ENCODE measurements at regions not wholly inside any gene's neighbourhood (a gene's known extent, or its start where the extent isn't known, plus 50 kb on each side); places are given as distances from the start of the nearest gene placed in this dataset.

- Histone ChIP-seq H3K4me1 (no peaks in the 10 kb centered on the region), H3K27ac (no peak overlapping the region), H3K4me3 (no peak overlapping the region), H3K9me3 (no peaks in the 10 kb centered on the region), H3K36me3 (no peaks in the 10 kb centered on the region), H3K27me3 (no peaks in the 10 kb centered on the region)
- intact Hi-C loops (cut with DNase I): no loop called here
- DNase-seq: no peak
- TF ChIP-seq CTCF (IDR thresholded peaks at IDR 0.05) (no peak), EP300 (IDR thresholded peaks at IDR 0.05) (no peak), POLR2A (IDR thresholded peaks at IDR 0.05) (no peak)
- WGBS, 2 donors: 83 to 84% methylated on average over 2 of the region's 2 CpGs
Observed at GRCh38 chr1:238153253-238153652, 262.5 kb upstream of the ZP4 start.

- H3K27ac ChIP-seq: no peak overlapping the region
- no peak for DNase-seq
- no peaks in the 10 kb centered on the region for H3K27me3 ChIP-seq
- H3K9me3 ChIP-seq: no peaks in the 10 kb centered on the region
- TF ChIP-seq EP300 (IDR thresholded peaks at IDR 0.05) (no peak), CTCF (IDR thresholded peaks at IDR 0.05) (no peak), POLR2A (IDR thresholded peaks at IDR 0.05) (no peak), POLR2AphosphoS5 (IDR thresholded peaks at IDR 0.05) (no peak)
- no peak overlapping the region for H3K4me3 ChIP-seq
- intact Hi-C loops (cut with DNase I): no loop called here
- WGBS, 2 donors: 77% methylated on average over 2 of the region's 2 CpGs
- H3K4me1 ChIP-seq: no peaks in the 10 kb centered on the region
- H3K36me3 ChIP-seq: no peaks in the 10 kb centered on the region
Observed at GRCh38 chr1:238152119-238152518, 261.4 kb upstream of the ZP4 start.

GRCh38 chr1:238143038-238143437 is 252.3 kb upstream of the ZP4 start:
- no peak for DNase-seq
- H3K4me3 ChIP-seq: no peak overlapping the region
- H3K4me1 ChIP-seq: no peaks in the 10 kb centered on the region
- no peak for TF ChIP-seq EP300 (IDR thresholded peaks at IDR 0.05)
- no peak for TF ChIP-seq POLR2AphosphoS5 (IDR thresholded peaks at IDR 0.05)
- no peak for TF ChIP-seq POLR2A (IDR thresholded peaks at IDR 0.05)
- no peak for TF ChIP-seq CTCF (IDR thresholded peaks at IDR 0.05)
- no peak overlapping the region for H3K27ac ChIP-seq
- H3K9me3 ChIP-seq: no peaks in the 10 kb centered on the region
- WGBS, 2 donors: 32 to 64% methylated on average over 3 of the region's 3 CpGs
- intact Hi-C loops (cut with DNase I): no loop called here
- no peaks in the 10 kb centered on the region for H3K27me3 ChIP-seq
- no peaks in the 10 kb centered on the region for H3K36me3 ChIP-seq

GRCh38 chr1:238141353-238141752 is 250.6 kb upstream of the ZP4 start:
- no peak overlapping the region for H3K27ac ChIP-seq
- H3K27me3 ChIP-seq: no peaks in the 10 kb centered on the region
- H3K4me1 ChIP-seq: no peaks in the 10 kb centered on the region
- TF ChIP-seq POLR2AphosphoS5 (IDR thresholded peaks at IDR 0.05) (no peak), CTCF (IDR thresholded peaks at IDR 0.05) (no peak), EP300 (IDR thresholded peaks at IDR 0.05) (no peak), POLR2A (IDR thresholded peaks at IDR 0.05) (no peak)
- no peaks in the 10 kb centered on the region for H3K36me3 ChIP-seq
- no peak overlapping the region for H3K4me3 ChIP-seq
- no peak for DNase-seq
- WGBS, 2 donors: 47 to 72% methylated on average over 1 of the region's 1 CpG
- H3K9me3 ChIP-seq: no peaks in the 10 kb centered on the region
- intact Hi-C loops (cut with DNase I): no loop called here

- DNase-seq: no peak
- H3K27me3 ChIP-seq: no peaks in the 10 kb centered on the region
- TF ChIP-seq POLR2AphosphoS5 (IDR thresholded peaks at IDR 0.05) (no peak), EP300 (IDR thresholded peaks at IDR 0.05) (no peak), POLR2A (IDR thresholded peaks at IDR 0.05) (no peak), CTCF (IDR thresholded peaks at IDR 0.05) (no peak)
- no peaks in the 10 kb centered on the region for H3K9me3 ChIP-seq
- H3K27ac ChIP-seq: no peak overlapping the region
- no peak overlapping the region for H3K4me3 ChIP-seq
- H3K4me1 ChIP-seq: no peaks in the 10 kb centered on the region
- no peaks in the 10 kb centered on the region for H3K36me3 ChIP-seq
- intact Hi-C loops (cut with DNase I): no loop called here
- 11 to 23% methylated on average over 2 of the region's 2 CpGs for WGBS, 2 donors
Observed at GRCh38 chr1:238139713-238140112, 249.0 kb upstream of the ZP4 start.

All from sigmoid colon (tissue), 6 donors.